ENCODE measurements at regions not wholly inside any gene's neighbourhood (a gene's known extent, or its start where the extent isn't known, plus 50 kb on each side); places are given as distances from the start of the nearest gene placed in this dataset.
"Not testable (repeated sequence)": the region's sequence is repeated elsewhere in the genome, so short reads cannot be mapped to it uniquely, and the experiment has no call there.

DNA sequence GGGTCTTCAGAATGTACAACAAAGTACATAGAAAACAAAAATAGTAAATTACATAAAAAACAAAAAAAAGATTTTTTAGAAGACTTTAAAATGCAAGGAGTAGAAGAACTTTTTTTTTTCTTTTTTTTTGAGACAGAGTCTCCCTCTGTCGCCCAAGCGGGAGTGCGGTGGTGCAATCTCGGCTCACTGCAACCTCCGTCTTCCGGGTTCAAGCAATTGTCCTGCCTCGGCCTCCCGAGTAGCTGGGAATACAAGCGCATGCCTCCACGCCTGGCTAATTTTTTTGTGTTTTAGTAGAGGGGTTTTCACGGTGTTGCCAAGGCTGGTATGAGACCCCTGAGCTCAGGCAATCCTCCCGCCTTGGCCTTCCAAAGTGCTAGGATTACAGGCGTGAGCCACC lies 104.5 kb upstream of the ZC3H15 start:
- Histone ChIP-seq H2AK5ac (ENCODE audit: low read length) (no peak overlapping the region), H3K27ac (ENCODE audit: low read depth, low read length) (no peak overlapping the region), H4K91ac (ENCODE audit: low read depth, low read length) (no peak overlapping the region), H3K23ac (ENCODE audit: low read length) (no peak overlapping the region), H3K79me2 (ENCODE audit: control insufficient read depth, insufficient read depth, low read length, poor library complexity) (no peaks in the 10 kb centered on the region), H2BK120ac (ENCODE audit: insufficient read depth, low read length, poor library complexity) (no peak overlapping the region), H3K4ac (ENCODE audit: low read depth, low read length) (no peak overlapping the region), H2BK12ac (ENCODE audit: low read length) (no peak overlapping the region), H4K8ac (ENCODE audit: low read depth, low read length) (no peak overlapping the region), H3K4me3 (ENCODE audit: low read depth, low read length) (no peak overlapping the region), H3K9ac (ENCODE audit: low read length) (no peak overlapping the region), H4K12ac (ENCODE audit: low read depth, low read length) (no peak overlapping the region), H2BK5ac (ENCODE audit: low read depth, low read length, poor library complexity) (no peak overlapping the region), H3K27me3 (ENCODE audit: insufficient read depth, low read length) (no peaks in the 10 kb centered on the region), H3K4me2 (ENCODE audit: low read length) (no peak overlapping the region), H3K9me3 (ENCODE audit: insufficient read depth, low read depth, low read length) (peaks cover 3% of the 10 kb centered on the region), H3K14ac (ENCODE audit: low read length) (no peak overlapping the region), H3K4me1 (ENCODE audit: control insufficient read depth in 1 of 2, insufficient read depth in 2 of 2, low read length in 2 of 2) (no peaks in the 10 kb centered on the region), H3K36me3 (ENCODE audit: control insufficient read depth in 1 of 2, insufficient read depth in 2 of 2, low read length in 2 of 2) (peaks cover 0 to 2% of the 10 kb centered on the region in 2 experiments), H3K18ac (ENCODE audit: low read length) (no peak overlapping the region), H3K79me1 (ENCODE audit: low read length) (no peaks in the 10 kb centered on the region), H2AFZ (ENCODE audit: insufficient read depth, low read length, poor library complexity) (no peak overlapping the region)
- no peak for DNase-seq
- no CpG with 5 or more reads among the region's 13 CpGs for WGBS (ENCODE audit: extremely low coverage, insufficient coverage, insufficient read length)

DNA sequence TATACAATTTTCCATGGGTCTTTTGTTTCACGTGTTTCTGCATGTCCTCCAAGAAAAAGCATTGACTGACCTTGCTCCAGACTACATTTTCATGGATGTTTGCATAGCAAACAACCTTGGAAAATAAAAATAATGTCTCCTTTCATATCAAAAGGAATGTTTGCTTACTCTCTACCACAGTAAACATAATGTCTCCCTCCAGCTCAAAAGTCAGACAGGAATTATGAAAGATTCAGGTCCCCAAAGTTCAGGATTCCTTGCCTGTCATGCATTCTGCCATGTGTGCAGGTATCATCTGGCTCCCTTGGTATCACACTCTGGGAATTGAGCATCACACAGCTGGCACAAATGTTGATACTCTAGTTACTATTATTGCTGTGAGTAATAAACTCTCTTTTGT lies 103.1 kb upstream of the ZC3H15 start:
- no peak overlapping the region for H3K18ac ChIP-seq (ENCODE audit: low read length)
- no peak overlapping the region for H4K12ac ChIP-seq (ENCODE audit: low read depth, low read length)
- no peaks in the 10 kb centered on the region for H3K4me1 ChIP-seq (ENCODE audit: control insufficient read depth in 1 of 2, insufficient read depth in 2 of 2, low read length in 2 of 2)
- peaks cover 0 to 2% of the 10 kb centered on the region in 2 experiments for H3K36me3 ChIP-seq (ENCODE audit: control insufficient read depth in 1 of 2, insufficient read depth in 2 of 2, low read length in 2 of 2)
- H2AFZ ChIP-seq (ENCODE audit: insufficient read depth, low read length, poor library complexity), result no peak overlapping the region
- no peak overlapping the region for H3K4me3 ChIP-seq (ENCODE audit: low read depth, low read length)
- H3K23ac ChIP-seq (ENCODE audit: low read length), result no peak overlapping the region
- H2BK12ac ChIP-seq (ENCODE audit: low read length), result no peak overlapping the region
- H3K14ac ChIP-seq (ENCODE audit: low read length), result no peak overlapping the region
- no peak overlapping the region for H3K4me2 ChIP-seq (ENCODE audit: low read length)
- no peaks in the 10 kb centered on the region for H3K27me3 ChIP-seq (ENCODE audit: insufficient read depth, low read length)
- H3K79me1 ChIP-seq (ENCODE audit: low read length), result no peaks in the 10 kb centered on the region
- no peak for DNase-seq
- no peak overlapping the region for H2AK5ac ChIP-seq (ENCODE audit: low read length)
- H3K9ac ChIP-seq (ENCODE audit: low read length), result no peak overlapping the region
- H3K4ac ChIP-seq (ENCODE audit: low read depth, low read length), result no peak overlapping the region
- no peak overlapping the region for H4K8ac ChIP-seq (ENCODE audit: low read depth, low read length)
- no peak overlapping the region for H2BK120ac ChIP-seq (ENCODE audit: insufficient read depth, low read length, poor library complexity)
- H2BK5ac ChIP-seq (ENCODE audit: low read depth, low read length, poor library complexity), result no peak overlapping the region
- no peak overlapping the region for H3K27ac ChIP-seq (ENCODE audit: low read depth, low read length)
- H3K9me3 ChIP-seq (ENCODE audit: insufficient read depth, low read depth, low read length), result peaks cover 3% of the 10 kb centered on the region
- no peak overlapping the region for H4K91ac ChIP-seq (ENCODE audit: low read depth, low read length)
- no peaks in the 10 kb centered on the region for H3K79me2 ChIP-seq (ENCODE audit: control insufficient read depth, insufficient read depth, low read length, poor library complexity)
- WGBS (ENCODE audit: extremely low coverage, insufficient coverage, insufficient read length), result no CpG with 5 or more reads among the region's 1 CpG

DNA sequence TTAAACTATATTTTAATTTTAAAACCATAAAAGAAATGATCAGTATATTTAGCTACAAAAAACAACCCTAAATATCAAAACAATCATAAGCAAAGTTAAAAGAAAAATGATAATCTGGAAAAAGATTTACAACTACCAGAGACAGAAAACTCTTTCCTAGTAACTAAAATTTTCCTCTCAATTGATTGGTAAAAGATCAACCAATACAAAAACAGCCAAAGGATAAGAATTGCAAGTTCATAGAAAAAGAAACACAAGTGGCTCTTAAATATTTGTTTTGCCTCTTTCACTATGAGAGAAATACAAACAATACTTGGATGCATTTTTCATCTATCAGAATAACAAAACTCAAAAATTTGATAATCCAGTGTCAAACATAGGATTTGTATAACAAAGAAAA lies 101.8 kb upstream of the ZC3H15 start:
- H2AK5ac ChIP-seq (ENCODE audit: low read length), result no peak overlapping the region
- no peaks in the 10 kb centered on the region for H3K79me2 ChIP-seq (ENCODE audit: control insufficient read depth, insufficient read depth, low read length, poor library complexity)
- H3K4ac ChIP-seq (ENCODE audit: low read depth, low read length), result no peak overlapping the region
- no peak overlapping the region for H4K91ac ChIP-seq (ENCODE audit: low read depth, low read length)
- H3K9ac ChIP-seq (ENCODE audit: low read length), result no peak overlapping the region
- no peak overlapping the region for H2AFZ ChIP-seq (ENCODE audit: insufficient read depth, low read length, poor library complexity)
- no peak overlapping the region for H3K14ac ChIP-seq (ENCODE audit: low read length)
- no peak overlapping the region for H2BK5ac ChIP-seq (ENCODE audit: low read depth, low read length, poor library complexity)
- H3K27ac ChIP-seq (ENCODE audit: low read depth, low read length), result no peak overlapping the region
- no peak for DNase-seq
- no peak overlapping the region for H3K23ac ChIP-seq (ENCODE audit: low read length)
- H3K18ac ChIP-seq (ENCODE audit: low read length), result no peak overlapping the region
- no peak overlapping the region for H3K4me3 ChIP-seq (ENCODE audit: low read depth, low read length)
- no peak overlapping the region for H2BK12ac ChIP-seq (ENCODE audit: low read length)
- no peaks in the 10 kb centered on the region for H3K4me1 ChIP-seq (ENCODE audit: control insufficient read depth in 1 of 2, insufficient read depth in 2 of 2, low read length in 2 of 2)
- no peak overlapping the region for H4K8ac ChIP-seq (ENCODE audit: low read depth, low read length)
- peaks cover 3% of the 10 kb centered on the region for H3K9me3 ChIP-seq (ENCODE audit: insufficient read depth, low read depth, low read length)
- no peaks in the 10 kb centered on the region for H3K79me1 ChIP-seq (ENCODE audit: low read length)
- no peak overlapping the region for H2BK120ac ChIP-seq (ENCODE audit: insufficient read depth, low read length, poor library complexity)
- H4K12ac ChIP-seq (ENCODE audit: low read depth, low read length), result no peak overlapping the region
- H3K4me2 ChIP-seq (ENCODE audit: low read length), result no peak overlapping the region
- H3K36me3 ChIP-seq (ENCODE audit: control insufficient read depth in 1 of 2, insufficient read depth in 2 of 2, low read length in 2 of 2), result peaks cover 0 to 2% of the 10 kb centered on the region in 2 experiments
- no peaks in the 10 kb centered on the region for H3K27me3 ChIP-seq (ENCODE audit: insufficient read depth, low read length)

DNA sequence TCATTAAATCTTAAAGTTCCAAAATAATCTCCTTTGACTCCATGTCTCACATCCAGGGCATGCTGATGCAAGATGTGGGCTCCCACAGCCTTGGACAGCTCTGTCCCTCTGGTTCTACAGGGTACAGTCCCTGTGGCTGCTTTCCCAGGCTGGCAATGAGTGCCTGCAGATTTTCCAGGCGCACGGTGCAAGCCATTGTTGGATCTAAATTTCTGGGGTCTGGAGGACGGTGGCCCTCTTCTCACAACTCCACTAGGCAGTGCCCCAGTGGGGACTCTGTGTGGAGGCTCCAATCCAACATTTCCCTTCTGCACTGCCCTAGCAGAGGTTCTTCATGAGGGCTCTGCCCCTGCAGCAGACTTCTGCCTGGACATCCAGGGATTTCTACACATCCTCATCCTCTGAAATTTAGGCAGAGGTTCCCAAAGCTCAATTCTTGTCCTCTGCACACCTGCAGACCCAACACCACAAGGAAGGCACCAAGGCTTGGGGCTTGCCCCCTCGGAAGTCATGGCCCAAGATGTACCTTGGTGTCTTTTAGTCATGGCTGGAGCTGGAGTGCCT lies 100.3 kb upstream of the ZC3H15 start:
- H3K4me3 ChIP-seq (ENCODE audit: low read depth, low read length); H2AFZ ChIP-seq (ENCODE audit: insufficient read depth, low read length, poor library complexity); H2BK12ac ChIP-seq (ENCODE audit: low read length); H3K79me2 ChIP-seq (ENCODE audit: control insufficient read depth, insufficient read depth, low read length, poor library complexity); H3K9me3 ChIP-seq (ENCODE audit: insufficient read depth, low read depth, low read length); H3K4me2 ChIP-seq (ENCODE audit: low read length); H2BK5ac ChIP-seq (ENCODE audit: low read depth, low read length, poor library complexity); H3K4me1 ChIP-seq (ENCODE audit: control insufficient read depth in 1 of 2, insufficient read depth in 2 of 2, low read length in 2 of 2); H3K4ac ChIP-seq (ENCODE audit: low read depth, low read length); DNase-seq; H4K91ac ChIP-seq (ENCODE audit: low read depth, low read length); H3K23ac ChIP-seq (ENCODE audit: low read length); H3K27me3 ChIP-seq (ENCODE audit: insufficient read depth, low read length); H4K12ac ChIP-seq (ENCODE audit: low read depth, low read length); H3K9ac ChIP-seq (ENCODE audit: low read length); H3K14ac ChIP-seq (ENCODE audit: low read length); H3K79me1 ChIP-seq (ENCODE audit: low read length); H3K36me3 ChIP-seq (ENCODE audit: control insufficient read depth in 1 of 2, insufficient read depth in 2 of 2, low read length in 2 of 2); H2BK120ac ChIP-seq (ENCODE audit: insufficient read depth, low read length, poor library complexity); H4K8ac ChIP-seq (ENCODE audit: low read depth, low read length); H2AK5ac ChIP-seq (ENCODE audit: low read length); H3K27ac ChIP-seq (ENCODE audit: low read depth, low read length); H3K18ac ChIP-seq (ENCODE audit: low read length): not testable (repeated sequence)
- no CpG with 5 or more reads among the region's 4 CpGs for WGBS (ENCODE audit: extremely low coverage, insufficient coverage, insufficient read length)
